ENCODE measurements at regions not wholly inside any gene's neighbourhood (a gene's known extent, or its start where the extent isn't known, plus 50 kb on each side); places are given as distances from the start of the nearest gene placed in this dataset.

- no peak overlapping the region for H3K4me2 ChIP-seq (ENCODE audit: low read length)
- H3K4me3 ChIP-seq (ENCODE audit: low read depth, low read length, poor library complexity, severe bottlenecking), result no peak overlapping the region
- H4K20me1 ChIP-seq (ENCODE audit: insufficient read depth, low read length), result no peaks in the 10 kb centered on the region
- no peak overlapping the region for H3K27ac ChIP-seq (ENCODE audit: low read depth, low read length, poor library complexity, severe bottlenecking)
- H3K79me2 ChIP-seq (ENCODE audit: insufficient read depth, low read length), result no peaks in the 10 kb centered on the region
- H3K9me2 ChIP-seq (ENCODE audit: low read depth, low read length), result no peaks in the 10 kb centered on the region
- no peaks in the 10 kb centered on the region for H3K36me3 ChIP-seq (ENCODE audit: insufficient read depth, low read length)
- H3K9ac ChIP-seq (ENCODE audit: low read length), result no peak overlapping the region
- TF ChIP-seq EZH2 (IDR thresholded peaks at IDR 0.05; ENCODE audit: borderline replicate concordance, low read length), result no peak
- no peak for TF ChIP-seq CTCF (IDR thresholded peaks at IDR 0.05; ENCODE audit: low read length)
- no peak overlapping the region for H2AFZ ChIP-seq (ENCODE audit: low read length)
- H3K27me3 ChIP-seq (ENCODE audit: insufficient read depth, low read length), result no peaks in the 10 kb centered on the region
- H3F3A ChIP-seq (ENCODE audit: insufficient read depth, low read length), result no peaks in the 10 kb centered on the region
- H3K4me1 ChIP-seq (ENCODE audit: insufficient read depth, low read length, severe bottlenecking), result no peaks in the 10 kb centered on the region
- H3K9me3 ChIP-seq (ENCODE audit: low read length), result no peaks in the 10 kb centered on the region
Observed at GRCh38 chr6:167408235-167408869, 83.5 kb downstream of the TTLL2 start.

- Histone ChIP-seq H3K4me3 (ENCODE audit: low read depth, low read length, poor library complexity, severe bottlenecking) (no peak overlapping the region), H2AFZ (ENCODE audit: low read length) (no peak overlapping the region), H3K27ac (ENCODE audit: low read depth, low read length, poor library complexity, severe bottlenecking) (no peak overlapping the region), H3K27me3 (ENCODE audit: insufficient read depth, low read length) (no peaks in the 10 kb centered on the region), H3K36me3 (ENCODE audit: insufficient read depth, low read length) (no peaks in the 10 kb centered on the region), H3K9me2 (ENCODE audit: low read depth, low read length) (no peaks in the 10 kb centered on the region), H3K4me1 (ENCODE audit: insufficient read depth, low read length, severe bottlenecking) (no peaks in the 10 kb centered on the region), H4K20me1 (ENCODE audit: insufficient read depth, low read length) (no peaks in the 10 kb centered on the region), H3K9me3 (ENCODE audit: low read length) (no peaks in the 10 kb centered on the region), H3K4me2 (ENCODE audit: low read length) (no peak overlapping the region), H3K79me2 (ENCODE audit: insufficient read depth, low read length) (no peaks in the 10 kb centered on the region), H3K9ac (ENCODE audit: low read length) (no peak overlapping the region), H3F3A (ENCODE audit: insufficient read depth, low read length) (no peaks in the 10 kb centered on the region)
- TF ChIP-seq EZH2 (IDR thresholded peaks at IDR 0.05; ENCODE audit: borderline replicate concordance, low read length) (no peak), CTCF (IDR thresholded peaks at IDR 0.05; ENCODE audit: low read length) (no peak)
Observed at GRCh38 chr6:167409079-167409478, 84.2 kb downstream of the TTLL2 start.

- no peaks in the 10 kb centered on the region for H3K27me3 ChIP-seq (ENCODE audit: insufficient read depth, low read length)
- no peaks in the 10 kb centered on the region for H3K9me2 ChIP-seq (ENCODE audit: low read depth, low read length)
- H3K36me3 ChIP-seq (ENCODE audit: insufficient read depth, low read length), result no peaks in the 10 kb centered on the region
- no peaks in the 10 kb centered on the region for H3F3A ChIP-seq (ENCODE audit: insufficient read depth, low read length)
- H3K9me3 ChIP-seq (ENCODE audit: low read length), result no peaks in the 10 kb centered on the region
- H2AFZ ChIP-seq (ENCODE audit: low read length), result no peak overlapping the region
- no peak overlapping the region for H3K4me3 ChIP-seq (ENCODE audit: low read depth, low read length, poor library complexity, severe bottlenecking)
- H3K27ac ChIP-seq (ENCODE audit: low read depth, low read length, poor library complexity, severe bottlenecking), result no peak overlapping the region
- H3K9ac ChIP-seq (ENCODE audit: low read length), result no peak overlapping the region
- no peaks in the 10 kb centered on the region for H3K79me2 ChIP-seq (ENCODE audit: insufficient read depth, low read length)
- H3K4me1 ChIP-seq (ENCODE audit: insufficient read depth, low read length, severe bottlenecking), result no peaks in the 10 kb centered on the region
- TF ChIP-seq CTCF (IDR thresholded peaks at IDR 0.05; ENCODE audit: low read length) (no peak), EZH2 (IDR thresholded peaks at IDR 0.05; ENCODE audit: borderline replicate concordance, low read length) (no peak)
- no peak overlapping the region for H3K4me2 ChIP-seq (ENCODE audit: low read length)
- H4K20me1 ChIP-seq (ENCODE audit: insufficient read depth, low read length), result no peaks in the 10 kb centered on the region
Observed at GRCh38 chr6:167409694-167410093, 84.8 kb downstream of the TTLL2 start.

Measured in OCI-LY1 (cell line).